Left ventricle myocardium inferior (tissue), 1 donor: ENCODE measurements at regions not wholly inside any gene's neighbourhood (a gene's known extent, or its start where the extent isn't known, plus 50 kb on each side); places are given as distances from the start of the nearest gene placed in this dataset.
"Not testable (repeated sequence)": the region's sequence is repeated elsewhere in the genome, so short reads cannot be mapped to it uniquely, and the experiment has no call there.

ENCODE experiments used
- DNase-seq: peaks from one replicate; pipeline ENCODE4 v3.0.0-alpha.2; 2020
- H3K27ac ChIP-seq: fragments of 200-600 bp; replicated peaks from 2 replicates; pipeline ENCODE4 v1.8.0; 2021
- H3K27me3 ChIP-seq: fragments of 200-600 bp; 2 replicates; pipeline ENCODE4 v1.8.0; 2021; ENCODE audit warnings: low read depth
- H3K36me3 ChIP-seq: fragments of 200-600 bp; 2 replicates; pipeline ENCODE4 v1.8.0; 2021
- H3K4me1 ChIP-seq: fragments of 200-600 bp; 2 replicates; pipeline ENCODE4 v1.8.0; 2021
- H3K4me3 ChIP-seq: fragments of 200-600 bp; 2 replicates; pipeline ENCODE4 v1.8.0; 2021; ENCODE audit warnings: mild to moderate bottlenecking, moderate library complexity
- H3K9me3 ChIP-seq: fragments of 200-600 bp; replicated peaks from 2 replicates; pipeline ENCODE4 v1.8.0; 2021
- intact Hi-C: fragments of 100-400 bp; cut with micrococcal nuclease; formaldehyde crosslinking; loops from one replicate; pipeline ENCODE4 v1.11.0; 2022
- TF ChIP-seq, protein P1 (sequence below): fragments of 200-600 bp; IDR thresholded peaks from 2 replicates; pipeline ENCODE4 v1.8.0; 2021; ENCODE audit warnings: antibody characterized with exemption, mild to moderate bottlenecking, borderline replicate concordance
- donor health status: DM: no; HTN: yes; CAD: no; lungs with severe emphysema.

DNA sequence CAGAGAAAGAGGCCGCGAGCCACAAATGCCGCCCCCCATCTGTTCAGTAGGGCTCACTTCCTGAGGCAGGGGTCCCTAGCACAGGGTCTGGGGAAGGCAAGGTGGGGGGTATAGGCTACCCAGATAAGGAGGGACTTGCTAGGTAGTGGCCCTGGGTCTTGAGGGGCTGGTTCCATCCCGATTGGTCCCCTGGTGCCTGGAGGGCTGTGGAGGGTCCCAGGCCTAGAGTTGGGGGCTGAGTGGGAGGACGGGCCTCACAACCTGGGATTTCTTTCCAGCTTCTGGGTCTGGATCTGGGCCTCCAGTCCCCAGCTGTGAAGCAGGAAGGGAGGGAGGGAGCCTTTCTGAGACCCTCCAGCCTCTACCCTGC is 75.1 kb upstream of the EN2 start:
- TF ChIP-seq, protein P1, sequence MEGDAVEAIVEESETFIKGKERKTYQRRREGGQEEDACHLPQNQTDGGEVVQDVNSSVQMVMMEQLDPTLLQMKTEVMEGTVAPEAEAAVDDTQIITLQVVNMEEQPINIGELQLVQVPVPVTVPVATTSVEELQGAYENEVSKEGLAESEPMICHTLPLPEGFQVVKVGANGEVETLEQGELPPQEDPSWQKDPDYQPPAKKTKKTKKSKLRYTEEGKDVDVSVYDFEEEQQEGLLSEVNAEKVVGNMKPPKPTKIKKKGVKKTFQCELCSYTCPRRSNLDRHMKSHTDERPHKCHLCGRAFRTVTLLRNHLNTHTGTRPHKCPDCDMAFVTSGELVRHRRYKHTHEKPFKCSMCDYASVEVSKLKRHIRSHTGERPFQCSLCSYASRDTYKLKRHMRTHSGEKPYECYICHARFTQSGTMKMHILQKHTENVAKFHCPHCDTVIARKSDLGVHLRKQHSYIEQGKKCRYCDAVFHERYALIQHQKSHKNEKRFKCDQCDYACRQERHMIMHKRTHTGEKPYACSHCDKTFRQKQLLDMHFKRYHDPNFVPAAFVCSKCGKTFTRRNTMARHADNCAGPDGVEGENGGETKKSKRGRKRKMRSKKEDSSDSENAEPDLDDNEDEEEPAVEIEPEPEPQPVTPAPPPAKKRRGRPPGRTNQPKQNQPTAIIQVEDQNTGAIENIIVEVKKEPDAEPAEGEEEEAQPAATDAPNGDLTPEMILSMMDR = no peak
- no peak overlapping the region for H3K27ac ChIP-seq
- H3K9me3 ChIP-seq = no peaks in the 10 kb centered on the region
- DNase-seq = no peak
- H3K4me3 ChIP-seq = no peak overlapping the region
- H3K27me3 ChIP-seq = peaks cover 100% of the 10 kb centered on the region
- H3K4me1 ChIP-seq = peaks cover 32% of the 10 kb centered on the region
- intact Hi-C loops = no loop called here
- no peaks in the 10 kb centered on the region for H3K36me3 ChIP-seq

DNA sequence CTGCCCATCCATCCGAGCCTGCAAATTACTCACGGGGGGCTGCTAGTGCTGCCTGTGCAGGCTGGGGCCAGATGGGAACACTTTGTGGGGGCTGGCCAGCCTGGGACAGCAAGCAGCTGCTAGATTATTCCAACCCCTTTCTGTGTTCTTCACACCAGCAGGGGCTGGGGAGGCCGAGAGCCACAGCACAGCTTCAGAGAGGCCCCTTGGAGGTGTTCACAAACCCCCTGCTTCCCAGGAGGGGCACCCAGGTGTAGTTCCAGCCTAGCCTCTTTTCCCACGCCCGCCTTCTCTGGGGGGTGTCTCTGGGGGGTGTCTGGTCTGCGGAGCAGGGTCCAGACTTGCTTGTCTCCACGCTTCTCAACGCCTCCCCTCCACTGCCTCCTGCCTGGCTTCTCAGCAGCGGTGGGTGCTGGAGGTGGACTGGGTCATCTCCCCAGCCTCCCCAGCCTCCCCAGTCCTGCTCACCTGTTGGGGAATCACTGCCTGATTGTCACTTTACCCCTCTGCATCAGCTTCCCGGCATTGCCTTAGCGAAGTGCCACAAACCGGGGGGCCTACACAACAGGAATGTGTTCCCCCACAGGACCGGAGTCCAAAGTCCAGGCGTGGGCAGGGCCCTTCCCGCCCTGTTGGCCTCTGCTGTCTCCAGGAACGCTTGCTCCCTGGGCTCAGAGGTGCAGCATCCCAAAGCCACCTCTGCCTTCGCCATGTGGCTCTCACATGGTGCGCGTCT is 74.0 kb upstream of the EN2 start:
- DNase-seq = no peak

DNA sequence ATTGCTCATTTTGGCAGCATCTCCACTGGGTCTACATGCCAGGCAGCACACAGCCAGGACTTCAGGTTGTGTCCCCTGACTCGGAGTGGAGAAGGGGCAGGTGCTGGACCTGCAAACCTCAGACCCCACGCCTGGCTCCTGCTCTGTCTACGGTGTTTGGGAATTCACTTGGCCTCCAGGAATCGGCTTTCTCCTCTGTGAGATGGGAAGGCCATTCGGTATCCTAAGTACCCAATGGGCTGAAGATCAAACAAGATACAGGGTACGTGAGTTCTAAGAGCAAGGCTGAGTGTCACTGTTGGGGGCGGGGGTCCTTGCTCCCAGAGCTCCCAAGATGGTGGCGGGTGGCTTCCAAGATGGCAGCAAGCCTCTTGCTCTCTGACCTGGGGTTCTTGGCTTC is 73.2 kb upstream of the EN2 start:
- Histone ChIP-seq H3K36me3 (no peaks in the 10 kb centered on the region), H3K9me3 (no peaks in the 10 kb centered on the region), H3K27ac (no peak overlapping the region), H3K4me1 (peaks cover 25% of the 10 kb centered on the region), H3K27me3 (peaks cover 100% of the 10 kb centered on the region), H3K4me3 (no peak overlapping the region)
- TF ChIP-seq, protein P1 = no peak
- intact Hi-C loops = no loop called here
- no peak for DNase-seq

More for the DNA sequence above, 74.0 kb upstream of the EN2 start:
- Histone ChIP-seq H3K27ac (no peak overlapping the region), H3K4me3 (no peak overlapping the region), H3K4me1 (peaks cover 25% of the 10 kb centered on the region), H3K36me3 (no peaks in the 10 kb centered on the region), H3K27me3 (peaks cover 100% of the 10 kb centered on the region), H3K9me3 (no peaks in the 10 kb centered on the region)
- TF ChIP-seq, protein P1 = no peak
- intact Hi-C loops = no loop called here

DNA sequence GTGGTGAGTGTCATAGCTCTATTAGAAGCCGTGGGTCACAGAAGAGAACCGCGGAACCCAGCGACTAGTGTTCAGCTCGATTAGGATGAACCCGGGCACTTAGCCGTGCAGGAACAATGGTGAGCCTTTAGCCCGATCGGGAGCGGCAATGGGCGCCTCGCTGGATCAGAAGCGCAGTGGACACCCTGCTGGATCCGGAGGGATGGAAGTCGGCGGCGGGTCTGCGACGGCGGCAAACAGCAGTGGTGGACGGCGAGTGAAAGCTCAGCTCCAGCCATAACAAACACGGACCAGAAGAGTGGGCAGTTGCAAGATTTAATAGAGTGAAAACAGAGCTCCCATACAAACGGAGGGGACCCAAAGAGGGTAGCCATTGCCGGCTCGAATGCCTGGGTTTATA is 72.7 kb upstream of the EN2 start:
- Histone ChIP-seq H3K27me3 (peaks cover 99% of the 10 kb centered on the region), H3K4me1 (peaks cover 25% of the 10 kb centered on the region)
- H3K9me3 ChIP-seq, DNase-seq, H3K4me3 ChIP-seq, H3K36me3 ChIP-seq, intact Hi-C loops, H3K27ac ChIP-seq: not testable (repeated sequence)

DNA sequence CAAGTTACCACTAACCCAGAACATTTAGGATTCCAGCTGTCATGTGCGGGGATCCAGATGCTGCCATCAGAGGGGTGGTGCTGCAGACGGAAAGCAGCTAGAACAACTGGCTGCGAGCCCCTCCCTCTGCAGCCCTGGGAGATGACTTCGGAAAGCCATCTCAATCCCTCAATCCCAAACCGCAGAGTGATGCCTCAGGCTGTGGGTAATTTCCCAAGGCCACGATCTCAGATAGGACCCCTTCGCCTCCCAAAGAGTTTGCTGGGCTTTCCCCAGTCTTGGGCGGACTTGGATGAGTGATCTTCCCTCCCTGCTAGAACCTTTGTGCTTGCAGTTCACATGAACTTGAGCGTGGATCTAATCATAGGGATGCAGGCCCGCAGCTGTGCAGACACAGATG is 71.3 kb upstream of the EN2 start:
- TF ChIP-seq, protein P1 = no peak
- Histone ChIP-seq H3K4me3 (no peak overlapping the region), H3K9me3 (no peaks in the 10 kb centered on the region), H3K27me3 (peaks cover 99% of the 10 kb centered on the region), H3K36me3 (no peaks in the 10 kb centered on the region), H3K4me1 (peaks cover 11% of the 10 kb centered on the region), H3K27ac (no peak overlapping the region)
- DNase-seq = no peak
- intact Hi-C loops = no loop called here

DNA sequence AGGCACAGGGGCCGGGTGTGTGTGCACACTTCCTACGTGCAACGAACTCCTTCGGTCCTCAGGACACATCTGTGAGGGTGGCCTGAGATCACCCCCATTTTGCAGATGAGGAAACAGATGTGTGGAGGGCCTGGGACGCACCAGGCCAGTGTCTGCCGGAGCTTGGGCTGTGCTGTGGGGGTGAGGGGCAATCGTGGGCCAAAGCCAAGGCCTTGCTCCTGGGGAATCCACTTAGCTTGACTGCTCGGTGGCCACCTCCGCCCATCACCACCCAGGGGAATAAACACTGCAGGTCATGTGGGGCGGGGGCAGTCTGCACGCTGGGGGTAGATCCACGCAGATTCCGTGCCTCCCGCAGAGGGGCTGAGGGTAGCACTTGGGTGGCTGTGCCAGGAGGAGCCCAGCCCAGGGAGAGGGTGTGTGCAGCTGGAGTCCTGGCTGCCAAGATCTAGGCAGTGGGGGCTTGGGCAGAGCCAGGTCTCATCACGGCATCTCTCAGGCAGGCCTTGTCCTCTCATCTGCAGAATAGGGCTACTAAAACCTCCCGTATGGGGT is 70.8 kb upstream of the EN2 start:
- no peak for DNase-seq
- intact Hi-C loops = no loop called here
- Histone ChIP-seq H3K4me3 (no peak overlapping the region), H3K36me3 (no peaks in the 10 kb centered on the region), H3K4me1 (peaks cover 6% of the 10 kb centered on the region), H3K27me3 (peaks cover 99% of the 10 kb centered on the region), H3K27ac (no peak overlapping the region), H3K9me3 (no peaks in the 10 kb centered on the region)
- TF ChIP-seq, protein P1 = no peak
